Gastroesophageal sphincter (tissue), 3 donors: ENCODE measurements at regions not wholly inside any gene's neighbourhood (a gene's known extent, or its start where the extent isn't known, plus 50 kb on each side); places are given as distances from the start of the nearest gene placed in this dataset.

ENCODE experiments used
- CTCF ChIP-seq, 4 experiments: fragments of 200-600 bp in 2 of 4; fragments of 450-650 bp in 2 of 4; sonication (generic) in 1 of 4; IDR thresholded peaks; one replicate each; pipeline ENCODE4 v1.5.1; 2017 to 2019; ENCODE audit warnings: antibody characterized with exemption in 4 of 4, mild to moderate bottlenecking in 2 of 4, moderate library complexity in 2 of 4
- EP300 ChIP-seq: sonication (generic); formaldehyde crosslinking; IDR thresholded peaks from one replicate; pipeline ENCODE4 v1.6.1; 2017; ENCODE audit warnings: antibody characterized with exemption, mild to moderate bottlenecking
- POLR2AphosphoS5 ChIP-seq: sonication (generic); formaldehyde crosslinking; IDR thresholded peaks from one replicate; pipeline ENCODE4 v1.6.1; 2017; ENCODE audit warnings: antibody characterized with exemption

DNA sequence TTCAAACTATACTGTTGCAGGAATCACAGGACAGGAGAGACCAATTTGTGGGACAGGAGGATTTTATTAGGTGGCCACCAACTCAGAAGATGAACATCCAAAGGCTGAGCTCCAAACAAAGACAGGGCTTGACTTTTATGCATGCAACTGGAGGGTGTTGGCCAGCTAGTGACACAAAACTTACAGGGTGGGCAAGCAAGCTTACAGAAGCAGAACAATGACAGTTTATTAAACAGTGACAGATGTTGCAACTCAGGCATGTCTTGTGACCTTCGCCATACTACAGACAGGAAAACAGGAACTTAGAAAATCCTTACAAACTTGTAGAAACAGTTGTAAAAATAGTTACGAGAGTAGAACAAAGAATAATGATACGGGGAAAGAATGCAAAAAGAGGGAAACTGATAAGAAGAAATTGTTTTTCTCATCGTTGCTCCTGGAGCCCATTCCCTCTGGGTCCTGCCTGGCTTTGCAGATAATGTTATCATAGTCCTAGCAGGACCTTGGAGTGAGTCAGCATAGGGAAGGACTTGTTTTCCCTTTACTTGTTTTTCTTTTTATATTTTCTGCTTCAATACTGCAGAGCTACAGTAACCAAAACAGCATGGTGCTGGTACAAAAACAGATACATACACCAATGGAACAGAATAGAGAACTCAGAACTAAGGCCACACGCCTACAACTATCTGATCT, 2083.0 kb upstream of the ACO1 start:
- TF ChIP-seq POLR2AphosphoS5 (no peak), CTCF (IDR thresholded peaks at IDR 0.05) (no peak), EP300 (no peak)
